GM12878 (cell line): ENCODE measurements at regions not wholly inside any gene's neighbourhood (a gene's known extent, or its start where the extent isn't known, plus 50 kb on each side); places are given as distances from the start of the nearest gene placed in this dataset.

Source experiments
- ATAC-seq: fragments of 200-7000 bp; cut with Tn5 transposase; 3 replicates; pipeline ENCODE4 v1.9.1; 2020; ENCODE audit warnings: mild to moderate bottlenecking, moderate library complexity
- BruUV-seq: library from RNA; stranded (reverse); fragments of 400-500 nt; replicated peaks from 2 replicates; lab custom pipeline; 2021; lab: Mats Ljungman, UMichigan
- CTCF ChIA-PET: fragments of 300-600 bp; sonication (Branson Sonifier 250); formaldehyde crosslinking; extraction: SDS; loops from one replicate; lab custom pipeline; 2021; ENCODE audit warnings: inconsistent platforms; lab: Yijun Ruan, JAX
- POLR2A ChIA-PET: fragments of 350-600 bp; formaldehyde crosslinking; extraction: SDS; loops from one replicate; lab custom pipeline; 2021; ENCODE audit warnings: inconsistent platforms; lab: Charles Lee
- RAD21 ChIA-PET: fragments of 300-600 bp; sonication (Branson Sonifier 250); formaldehyde crosslinking; loops from one replicate; lab custom pipeline; 2023; ENCODE audit warnings: antibody characterized with exemption; ENCODE audit not compliant: unreplicated experiment; lab: Charles Lee
- SMC1A ChIA-PET: fragments of 300-600 bp; sonication (Branson Sonifier 250); formaldehyde crosslinking; loops from one replicate; lab custom pipeline; 2023; ENCODE audit not compliant: unreplicated experiment, uncharacterized antibody; lab: Charles Lee
- DNase-seq: peaks from one replicate; pipeline ENCODE4 v3.0.0-alpha.2; 2011; ENCODE audit warnings: low read depth, low spot score
- FAIRE-seq: peaks from 3 replicates; lab custom pipeline; 2011; peaks lifted over from hg19 to GRCh38; lab: Jason Lieb, UNC
- H2AFZ ChIP-seq: 2 replicates; pipeline ENCODE4 v1.6.0; 2011; ENCODE audit warnings: low read depth, low read length, control low read depth; ENCODE audit not compliant: control insufficient read depth
- H3K27ac ChIP-seq: 2 replicates; pipeline ENCODE4 v1.5.1; 2011; ENCODE audit warnings: control low read depth; ENCODE audit not compliant: control insufficient read depth, insufficient read depth
- H3K27me3 ChIP-seq, 2 experiments: replicated peaks in 1 of 2; 2 replicates each; pipeline versions ENCODE4 v1.6.0 to v1.6.1; 2011; ENCODE audit warnings: low read length in 1 of 2; ENCODE audit not compliant: control insufficient read depth in 2 of 2, insufficient read depth in 2 of 2
- H3K36me3 ChIP-seq, 2 experiments: 2 replicates each; pipeline ENCODE4 v1.5.1; 2011; ENCODE audit warnings: low read length in 1 of 2; ENCODE audit not compliant: control insufficient read depth in 2 of 2, insufficient read depth in 2 of 2
- H3K4me1 ChIP-seq: 2 replicates; pipeline ENCODE4 v1.6.1; 2011; ENCODE audit warnings: mild to moderate bottlenecking, low read length, moderate library complexity, mixed read lengths; ENCODE audit not compliant: control insufficient read depth, insufficient read depth
- H3K4me2 ChIP-seq: 2 replicates; pipeline ENCODE4 v1.6.0; 2011; ENCODE audit warnings: control low read depth; ENCODE audit not compliant: control insufficient read depth, insufficient read depth
- H3K4me3 ChIP-seq: fragments of 200-600 bp; sonication (generic); 2 replicates; pipeline ENCODE4 v1.5.1; 2016
- H3K79me2 ChIP-seq: 2 replicates; pipeline ENCODE4 v1.6.0; 2011; ENCODE audit warnings: low read length; ENCODE audit not compliant: control insufficient read depth, insufficient read depth
- H3K9ac ChIP-seq: 2 replicates; pipeline ENCODE4 v1.8.0; 2011; ENCODE audit warnings: low read length, control low read depth, mixed read lengths; ENCODE audit not compliant: control insufficient read depth, insufficient read depth
- H3K9me3 ChIP-seq: replicated peaks from 3 replicates; pipeline ENCODE4 v1.5.1; 2011; ENCODE audit warnings: mild to moderate bottlenecking, low read length; ENCODE audit not compliant: control insufficient read depth, insufficient read depth
- H4K20me1 ChIP-seq: 2 replicates; pipeline ENCODE4 v1.6.0; 2011; ENCODE audit not compliant: control insufficient read depth, insufficient read depth
- FOS ChIP-seq: IDR thresholded peaks from 3 replicates; pipeline ENCODE4 v1.6.1; 2011; ENCODE audit warnings: borderline replicate concordance; ENCODE audit not compliant: insufficient read length; ENCODE audit errors: extremely low read depth
- MYC ChIP-seq: IDR thresholded peaks from 2 replicates; pipeline ENCODE4 v1.6.1; 2011; ENCODE audit warnings: mild to moderate bottlenecking, low read length, moderate library complexity, inconsistent platforms; ENCODE audit not compliant: insufficient read depth, insufficient replicate concordance, insufficient read length, severe bottlenecking
- NFYB ChIP-seq: IDR thresholded peaks from 2 replicates; pipeline ENCODE4 v1.6.1; 2011; ENCODE audit warnings: low read depth, mild to moderate bottlenecking, low read length, improper control_type of control experiment, moderate library complexity; ENCODE audit not compliant: insufficient read depth
- NR2F1 ChIP-seq: fragments of 450-650 bp; conservative IDR thresholded peaks from 2 replicates; pipeline ENCODE4 v1.6.1; 2017; ENCODE audit warnings: mild to moderate bottlenecking
- POLR2A ChIP-seq: IDR thresholded peaks from 2 replicates; pipeline ENCODE4 v1.6.1; 2011; ENCODE audit warnings: low read depth, mild to moderate bottlenecking, low read length
- RAD21 ChIP-seq: IDR thresholded peaks from 2 replicates; pipeline ENCODE4 v1.6.1; 2011; ENCODE audit warnings: mild to moderate bottlenecking, low read depth, low read length, moderate library complexity; ENCODE audit not compliant: insufficient read depth
- RB1 ChIP-seq: fragments of 450-650 bp; formaldehyde crosslinking; IDR thresholded peaks from 2 replicates; pipeline ENCODE4 v1.6.1; 2017; ENCODE audit warnings: mild to moderate bottlenecking, borderline replicate concordance
- SUPT20H ChIP-seq: IDR thresholded peaks from 2 replicates; pipeline ENCODE4 v1.6.1; 2011; ENCODE audit warnings: low read depth, mild to moderate bottlenecking, low read length, moderate library complexity, borderline replicate concordance; ENCODE audit not compliant: control insufficient read depth
- TARDBP ChIP-seq: IDR thresholded peaks from 2 replicates; pipeline ENCODE4 v1.6.1; 2016; ENCODE audit warnings: borderline replicate concordance
- TCF3 ChIP-seq: IDR thresholded peaks from 2 replicates; pipeline ENCODE4 v1.6.1; 2012; ENCODE audit warnings: low read depth, mild to moderate bottlenecking, low read length, borderline replicate concordance; ENCODE audit not compliant: insufficient read depth
- WRNIP1 ChIP-seq: IDR thresholded peaks from 2 replicates; pipeline ENCODE4 v1.6.1; 2011; ENCODE audit warnings: low read depth, low read length, improper control_type of control experiment, borderline replicate concordance
- YY1 ChIP-seq: IDR thresholded peaks from 2 replicates; pipeline ENCODE4 v1.6.1; 2011; ENCODE audit warnings: low read depth, mild to moderate bottlenecking, low read length
- ZNF384 ChIP-seq: IDR thresholded peaks from 2 replicates; pipeline ENCODE4 v1.6.1; 2012; ENCODE audit warnings: low read depth, mild to moderate bottlenecking, low read length, improper control_type of control experiment, borderline replicate concordance
- WGBS: methylation state at CpG from one replicate; pipeline ENCODE4 v1.1.6; 2016; ENCODE audit warnings: low lambda C conversion rate; ENCODE audit not compliant: insufficient replicate concordance, insufficient coverage; ENCODE audit errors: missing lambda C conversion rate; 5-methylcytosine and 5-hydroxymethylcytosine counted together
- in situ Hi-C: fragments of 300-500 bp; cut with MboI; formaldehyde crosslinking; loops from 9 replicates; pipeline ENCODE4 v1.14.3; 2018; ENCODE audit warnings: mixed read lengths
- intact Hi-C: fragments of 100-400 bp; cut with micrococcal nuclease; formaldehyde crosslinking; loops from one replicate; pipeline ENCODE4 v1.14.2; 2022; ENCODE audit not compliant: unreplicated experiment
- TF ChIP-seq, protein P1 (sequence below): IDR thresholded peaks from 2 replicates; pipeline ENCODE4 v1.6.1; 2012; ENCODE audit warnings: improper control_type of control experiment, low read depth, low read length; ENCODE audit not compliant: insufficient replicate concordance
- TF ChIP-seq, protein P2 (sequence below): IDR thresholded peaks from 2 replicates; pipeline ENCODE4 v1.6.1; 2011; ENCODE audit warnings: low read depth, mild to moderate bottlenecking, low read length, moderate library complexity, borderline replicate concordance; ENCODE audit errors: extremely low read depth
- TF ChIP-seq, protein P3 (sequence below): IDR thresholded peaks from 2 replicates; pipeline ENCODE4 v1.6.1; 2011; ENCODE audit warnings: low read depth, low read length, improper control_type of control experiment, borderline replicate concordance
- TF ChIP-seq, protein P4 (sequence below), 3 experiments: IDR thresholded peaks in 2 of 3; conservative IDR thresholded peaks in 1 of 3; 2 replicates each; pipeline ENCODE4 v1.5.1; 2011; ENCODE audit warnings: low read depth in 3 of 3, low read length in 3 of 3, mild to moderate bottlenecking in 3 of 3, control low read depth in 2 of 3, moderate library complexity in 2 of 3, inconsistent platforms in 1 of 3, mixed read lengths in 1 of 3; ENCODE audit not compliant: control insufficient read depth in 2 of 3, insufficient read depth in 1 of 3; ENCODE audit errors: extremely low read depth in 1 of 3

DNA sequence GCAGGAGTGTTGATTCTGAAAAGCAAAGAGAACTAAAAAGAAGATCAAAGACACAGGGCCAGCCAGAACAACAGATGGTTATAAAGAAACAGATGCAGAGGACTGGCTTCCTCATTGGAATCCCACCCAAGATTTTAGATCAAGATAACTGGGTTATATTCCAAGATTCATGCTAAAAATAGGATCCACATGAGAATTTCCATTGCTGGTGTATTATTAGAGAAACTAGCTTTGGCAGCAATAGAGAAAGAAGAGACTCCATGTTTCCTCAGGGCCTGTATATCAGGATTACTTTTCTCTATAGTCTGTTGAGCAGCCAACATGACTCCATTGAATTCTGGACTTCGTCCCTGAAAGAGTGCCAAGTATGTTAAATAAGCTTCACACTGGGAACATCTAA is 367.3 kb downstream of the TUSC1 start:
- no peaks in the 10 kb centered on the region for H4K20me1 ChIP-seq
- H3K9ac ChIP-seq, result no peak overlapping the region
- H3K27ac ChIP-seq, result no peak overlapping the region
- H3K4me2 ChIP-seq, result no peak overlapping the region
- no peaks in the 10 kb centered on the region for H3K9me3 ChIP-seq
- WGBS, result 47% methylated on average over 1 of the region's 1 CpG
- RAD21 ChIA-PET, result no interaction called here
- SMC1A ChIA-PET, result no interaction called here
- in situ Hi-C loops, result no loop called here
- no peaks in the 10 kb centered on the region for H3K27me3 ChIP-seq
- no TSS peak for BruUV-seq
- POLR2A ChIA-PET, result no interaction called here
- TF ChIP-seq, protein P1, sequence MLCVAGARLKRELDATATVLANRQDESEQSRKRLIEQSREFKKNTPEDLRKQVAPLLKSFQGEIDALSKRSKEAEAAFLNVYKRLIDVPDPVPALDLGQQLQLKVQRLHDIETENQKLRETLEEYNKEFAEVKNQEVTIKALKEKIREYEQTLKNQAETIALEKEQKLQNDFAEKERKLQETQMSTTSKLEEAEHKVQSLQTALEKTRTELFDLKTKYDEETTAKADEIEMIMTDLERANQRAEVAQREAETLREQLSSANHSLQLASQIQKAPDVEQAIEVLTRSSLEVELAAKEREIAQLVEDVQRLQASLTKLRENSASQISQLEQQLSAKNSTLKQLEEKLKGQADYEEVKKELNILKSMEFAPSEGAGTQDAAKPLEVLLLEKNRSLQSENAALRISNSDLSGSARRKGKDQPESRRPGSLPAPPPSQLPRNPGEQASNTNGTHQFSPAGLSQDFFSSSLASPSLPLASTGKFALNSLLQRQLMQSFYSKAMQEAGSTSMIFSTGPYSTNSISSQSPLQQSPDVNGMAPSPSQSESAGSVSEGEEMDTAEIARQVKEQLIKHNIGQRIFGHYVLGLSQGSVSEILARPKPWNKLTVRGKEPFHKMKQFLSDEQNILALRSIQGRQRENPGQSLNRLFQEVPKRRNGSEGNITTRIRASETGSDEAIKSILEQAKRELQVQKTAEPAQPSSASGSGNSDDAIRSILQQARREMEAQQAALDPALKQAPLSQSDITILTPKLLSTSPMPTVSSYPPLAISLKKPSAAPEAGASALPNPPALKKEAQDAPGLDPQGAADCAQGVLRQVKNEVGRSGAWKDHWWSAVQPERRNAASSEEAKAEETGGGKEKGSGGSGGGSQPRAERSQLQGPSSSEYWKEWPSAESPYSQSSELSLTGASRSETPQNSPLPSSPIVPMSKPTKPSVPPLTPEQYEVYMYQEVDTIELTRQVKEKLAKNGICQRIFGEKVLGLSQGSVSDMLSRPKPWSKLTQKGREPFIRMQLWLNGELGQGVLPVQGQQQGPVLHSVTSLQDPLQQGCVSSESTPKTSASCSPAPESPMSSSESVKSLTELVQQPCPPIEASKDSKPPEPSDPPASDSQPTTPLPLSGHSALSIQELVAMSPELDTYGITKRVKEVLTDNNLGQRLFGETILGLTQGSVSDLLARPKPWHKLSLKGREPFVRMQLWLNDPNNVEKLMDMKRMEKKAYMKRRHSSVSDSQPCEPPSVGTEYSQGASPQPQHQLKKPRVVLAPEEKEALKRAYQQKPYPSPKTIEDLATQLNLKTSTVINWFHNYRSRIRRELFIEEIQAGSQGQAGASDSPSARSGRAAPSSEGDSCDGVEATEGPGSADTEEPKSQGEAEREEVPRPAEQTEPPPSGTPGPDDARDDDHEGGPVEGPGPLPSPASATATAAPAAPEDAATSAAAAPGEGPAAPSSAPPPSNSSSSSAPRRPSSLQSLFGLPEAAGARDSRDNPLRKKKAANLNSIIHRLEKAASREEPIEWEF, result no peak
- TF ChIP-seq ZNF384 (no peak), YY1 (no peak), NR2F1 (no peak), RAD21 (no peak), NFYB (no peak), POLR2A (no peak), SUPT20H (no peak), WRNIP1 (no peak), RB1 (no peak), MYC (no peak), FOS (no peak), TARDBP (no peak), TCF3 (no peak)
- TF ChIP-seq, protein P2, sequence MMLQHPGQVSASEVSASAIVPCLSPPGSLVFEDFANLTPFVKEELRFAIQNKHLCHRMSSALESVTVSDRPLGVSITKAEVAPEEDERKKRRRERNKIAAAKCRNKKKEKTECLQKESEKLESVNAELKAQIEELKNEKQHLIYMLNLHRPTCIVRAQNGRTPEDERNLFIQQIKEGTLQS, result no peak
- TF ChIP-seq, protein P3, sequence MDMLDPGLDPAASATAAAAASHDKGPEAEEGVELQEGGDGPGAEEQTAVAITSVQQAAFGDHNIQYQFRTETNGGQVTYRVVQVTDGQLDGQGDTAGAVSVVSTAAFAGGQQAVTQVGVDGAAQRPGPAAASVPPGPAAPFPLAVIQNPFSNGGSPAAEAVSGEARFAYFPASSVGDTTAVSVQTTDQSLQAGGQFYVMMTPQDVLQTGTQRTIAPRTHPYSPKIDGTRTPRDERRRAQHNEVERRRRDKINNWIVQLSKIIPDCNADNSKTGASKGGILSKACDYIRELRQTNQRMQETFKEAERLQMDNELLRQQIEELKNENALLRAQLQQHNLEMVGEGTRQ, result no peak
- TF ChIP-seq, protein P4, sequence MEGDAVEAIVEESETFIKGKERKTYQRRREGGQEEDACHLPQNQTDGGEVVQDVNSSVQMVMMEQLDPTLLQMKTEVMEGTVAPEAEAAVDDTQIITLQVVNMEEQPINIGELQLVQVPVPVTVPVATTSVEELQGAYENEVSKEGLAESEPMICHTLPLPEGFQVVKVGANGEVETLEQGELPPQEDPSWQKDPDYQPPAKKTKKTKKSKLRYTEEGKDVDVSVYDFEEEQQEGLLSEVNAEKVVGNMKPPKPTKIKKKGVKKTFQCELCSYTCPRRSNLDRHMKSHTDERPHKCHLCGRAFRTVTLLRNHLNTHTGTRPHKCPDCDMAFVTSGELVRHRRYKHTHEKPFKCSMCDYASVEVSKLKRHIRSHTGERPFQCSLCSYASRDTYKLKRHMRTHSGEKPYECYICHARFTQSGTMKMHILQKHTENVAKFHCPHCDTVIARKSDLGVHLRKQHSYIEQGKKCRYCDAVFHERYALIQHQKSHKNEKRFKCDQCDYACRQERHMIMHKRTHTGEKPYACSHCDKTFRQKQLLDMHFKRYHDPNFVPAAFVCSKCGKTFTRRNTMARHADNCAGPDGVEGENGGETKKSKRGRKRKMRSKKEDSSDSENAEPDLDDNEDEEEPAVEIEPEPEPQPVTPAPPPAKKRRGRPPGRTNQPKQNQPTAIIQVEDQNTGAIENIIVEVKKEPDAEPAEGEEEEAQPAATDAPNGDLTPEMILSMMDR (IDR thresholded peaks at IDR 0.05 in 2 of 3, conservative IDR thresholded peaks at IDR 0.05 in 1 of 3; ENCODE audit: control insufficient read depth in 2 of 3, extremely low read depth in 1 of 3, insufficient read depth in 1 of 3, low read depth in 3 of 3, low read length in 3 of 3), result no peak
- TF ChIP-seq, all 136 proteins: peak for 0
- H3K36me3 ChIP-seq, result no peaks in the 10 kb centered on the region
- no peaks in the 10 kb centered on the region for H3K79me2 ChIP-seq
- no peak for ATAC-seq
- intact Hi-C loops, result no loop called here
- no peak for FAIRE-seq
- H3K4me1 ChIP-seq, result no peaks in the 10 kb centered on the region
- H2AFZ ChIP-seq, result no peak overlapping the region
- no peak overlapping the region for H3K4me3 ChIP-seq
- CTCF ChIA-PET, result no interaction called here
- DNase-seq, result no peak
